K562 (cell line): ENCODE measurements at regions not wholly inside any gene's neighbourhood (a gene's known extent, or its start where the extent isn't known, plus 50 kb on each side); places are given as distances from the start of the nearest gene placed in this dataset.

ENCODE experiments used
- CTCF ChIP-seq, 3 experiments: IDR thresholded peaks in 2 of 3; conservative IDR thresholded peaks in 1 of 3; 2 replicates each; pipeline ENCODE4 v1.5.1; 2011 to 2012; ENCODE audit warnings: low read length in 3 of 3, mild to moderate bottlenecking in 3 of 3, control low read depth in 2 of 3, improper control_type of control experiment in 1 of 3, inconsistent platforms in 1 of 3, low read depth in 1 of 3, mixed read lengths in 1 of 3, moderate library complexity in 1 of 3; ENCODE audit not compliant: insufficient read depth in 2 of 3
- PRPF4 ChIP-seq: fragments of 200-400 bp; formaldehyde crosslinking; IDR thresholded peaks from one replicate; pipeline ENCODE4 v1.6.1; 2017; ENCODE audit warnings: low read length, low read depth, mild to moderate bottlenecking; ENCODE audit not compliant: insufficient read depth, poor library complexity, severe bottlenecking
- TSHZ1 ChIP-seq: fragments of 250-450 bp; sonication (Bioruptor Pico); IDR thresholded peaks from 2 replicates; pipeline ENCODE4 v1.4.0; 2020; ENCODE audit warnings: mild to moderate bottlenecking, moderate library complexity
- ZHX1 ChIP-seq: fragments of 150-350 bp; conservative IDR thresholded peaks from 2 replicates; pipeline ENCODE4 v1.6.1; 2014; ENCODE audit warnings: low read length

GRCh38 chr5:74042559-74042958 is 416.6 kb downstream of the ARHGEF28 start:
- TF ChIP-seq CTCF (IDR thresholded peaks at IDR 0.05 in 2 of 3, conservative IDR thresholded peaks at IDR 0.05 in 1 of 3; ENCODE audit: insufficient read depth in 2 of 3, low read depth in 1 of 3, low read length in 3 of 3) (no peak), TSHZ1 (no peak), ZHX1 (no peak), PRPF4 (no peak)
